NCI-H187 (cell line): ENCODE measurements at regions not wholly inside any gene's neighbourhood (a gene's known extent, or its start where the extent isn't known, plus 50 kb on each side); places are given as distances from the start of the nearest gene placed in this dataset.

Source experiments
- DNase-seq, 2 experiments: peaks; one replicate each; lab custom pipeline; 2025; lab: John Stamatoyannopoulos, UW

DNA sequence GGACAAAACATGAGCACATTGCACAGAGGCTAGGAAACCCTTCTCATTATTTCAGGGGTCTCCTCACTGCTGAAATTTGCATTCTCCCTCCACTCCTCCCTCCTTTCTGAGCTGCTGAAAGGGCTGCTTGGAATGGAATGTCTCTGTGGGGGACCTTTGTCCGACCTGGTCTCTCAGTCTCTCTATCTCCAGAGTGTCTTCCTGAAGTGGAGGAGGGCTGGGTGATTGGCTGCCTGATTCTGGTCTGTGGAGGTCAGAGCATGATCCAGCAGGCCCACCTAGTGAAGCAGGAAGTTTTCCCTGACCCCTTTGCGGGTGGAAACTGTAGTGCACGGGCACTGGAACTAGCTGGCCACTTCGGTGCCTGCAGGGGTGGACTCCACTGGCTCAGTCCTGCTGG, 560.5 kb upstream of the HS6ST1 start:
- no peak for DNase-seq

DNA sequence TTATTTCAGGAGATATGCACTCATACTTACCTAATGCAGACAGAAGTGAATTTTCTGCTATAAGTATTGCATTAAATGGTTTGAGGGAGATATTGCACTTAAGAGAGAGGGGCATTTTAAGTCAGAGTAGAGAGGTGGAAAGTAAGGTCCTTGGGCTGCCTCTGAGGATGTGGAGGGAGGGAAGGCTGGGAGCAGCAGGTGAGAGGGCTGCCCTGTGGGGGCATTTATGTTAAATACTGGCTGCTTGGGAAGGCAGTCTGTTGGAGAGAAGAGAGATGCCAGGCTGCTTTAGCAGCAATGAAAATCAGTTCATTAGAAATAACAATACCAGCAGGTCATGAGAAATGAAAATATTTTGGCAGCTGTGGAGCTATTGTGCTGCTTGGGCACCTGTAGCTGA, 576.2 kb upstream of the HS6ST1 start:
- DNase-seq: no peak

DNA sequence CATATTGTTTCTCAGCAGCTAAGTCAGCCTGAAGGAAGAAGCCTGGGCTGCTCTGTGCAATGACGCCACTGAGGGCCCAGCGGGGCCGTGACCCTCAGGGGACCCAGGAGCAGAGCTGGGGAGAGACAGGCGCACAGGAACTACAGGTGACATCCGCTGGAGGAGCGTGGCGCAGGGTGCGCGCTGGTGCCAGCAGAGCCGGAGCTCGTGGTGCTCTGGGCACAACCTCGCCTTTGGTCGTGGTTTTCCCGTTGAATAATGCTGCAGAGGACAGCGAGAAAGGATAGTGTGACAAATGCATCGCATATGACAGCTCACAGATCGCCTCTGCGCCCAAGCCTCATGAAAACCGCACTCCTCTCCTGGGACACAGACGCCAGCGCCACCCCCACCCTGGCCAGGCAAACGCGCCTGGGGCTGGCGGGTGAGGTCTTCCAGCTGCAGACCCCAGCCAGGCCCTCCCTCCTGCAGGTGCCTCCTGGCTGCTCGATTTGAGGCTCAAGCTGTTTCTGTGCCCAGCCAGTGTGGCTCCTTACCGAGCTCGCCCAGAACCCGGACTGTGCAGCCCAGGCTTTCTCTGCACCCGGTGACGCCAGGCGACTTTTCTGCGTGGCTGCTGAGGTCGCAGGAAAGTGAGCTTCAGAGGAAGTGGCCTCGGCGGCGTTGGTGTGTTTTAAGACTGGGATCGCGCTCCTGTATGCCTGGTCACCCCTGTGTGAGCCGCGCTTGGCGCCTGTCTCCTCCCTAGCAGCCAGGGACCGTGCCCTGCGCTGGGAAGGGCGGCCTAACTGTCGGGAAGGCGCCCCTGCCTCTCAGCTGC, 583.1 kb upstream of the HS6ST1 start:
- no peak for DNase-seq

DNA sequence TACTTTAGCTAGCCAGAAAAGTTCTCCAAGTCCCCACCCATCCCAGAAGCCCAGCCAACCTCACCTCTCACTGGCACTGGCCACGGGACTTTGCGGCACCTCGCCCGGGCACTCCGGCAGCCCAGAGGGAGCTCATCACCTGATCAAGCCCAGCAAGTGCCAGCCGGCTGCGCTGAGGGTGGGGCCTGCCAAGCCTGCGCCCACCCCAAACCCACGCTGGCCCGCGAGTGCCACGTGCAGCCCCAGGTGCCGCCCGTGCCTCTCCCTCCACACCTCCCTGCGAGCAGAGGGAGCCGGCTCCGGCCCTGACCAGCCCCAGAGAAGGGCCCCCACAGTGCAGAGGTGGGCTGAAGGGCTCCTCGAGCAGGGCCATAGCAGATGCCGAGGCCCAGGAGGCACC, 585.0 kb upstream of the HS6ST1 start:
- no peak for DNase-seq

DNA sequence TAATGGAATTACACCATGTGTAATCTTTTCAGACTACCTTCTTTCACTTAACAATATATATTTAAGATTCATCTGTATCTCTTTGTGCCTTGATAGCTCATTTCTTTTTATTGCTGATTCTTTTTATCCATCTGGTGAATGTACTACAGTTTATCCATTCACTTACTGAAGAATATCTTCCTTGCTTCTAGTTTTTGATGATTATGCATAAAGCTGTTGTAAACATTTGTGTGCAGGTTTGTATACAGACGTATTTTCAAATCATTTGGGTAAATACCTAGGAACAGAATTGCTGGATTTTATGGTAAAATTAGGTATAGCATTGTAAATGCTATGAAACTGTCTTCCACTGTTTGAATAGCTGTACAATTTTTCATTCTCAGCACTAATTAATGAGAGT, 592.6 kb upstream of the HS6ST1 start:
- no peak for DNase-seq

DNA sequence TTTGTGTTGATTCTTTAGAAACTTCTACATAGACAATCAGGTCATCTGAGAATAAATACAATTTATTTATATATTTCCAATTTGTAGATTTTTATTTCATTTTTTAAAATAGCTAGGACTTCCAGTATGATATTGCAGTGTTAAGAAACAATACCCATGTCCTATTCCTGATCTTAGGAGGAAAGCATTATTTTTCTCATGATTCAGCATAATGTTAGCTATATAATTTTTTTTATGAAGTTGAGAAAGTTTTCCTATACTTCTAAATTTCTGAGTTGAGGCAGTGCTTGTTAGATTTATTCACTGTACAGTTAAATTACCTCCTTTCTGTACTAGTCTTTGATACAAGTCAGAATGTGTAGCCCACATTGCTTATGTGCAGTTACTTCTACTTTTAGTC, 595.7 kb upstream of the HS6ST1 start:
- no peak for DNase-seq

DNA sequence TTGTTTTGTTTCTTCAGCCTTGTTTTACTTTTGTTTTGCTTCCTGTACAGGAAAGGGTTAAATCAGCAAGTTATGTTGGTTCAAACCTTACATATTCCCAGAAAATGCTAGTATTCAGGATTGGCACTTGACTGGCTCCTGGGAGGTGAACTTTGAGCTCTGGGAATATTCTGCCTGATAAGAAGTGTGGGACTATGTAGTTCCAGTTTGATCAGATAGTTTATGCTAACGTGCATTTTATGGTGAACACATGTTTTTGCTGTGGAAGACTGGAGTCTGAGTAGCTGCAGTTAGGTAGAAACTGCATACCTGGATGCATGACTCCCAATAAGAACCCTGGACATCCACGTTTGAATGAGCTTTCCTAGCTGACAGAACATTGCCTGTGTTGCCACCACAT, 603.1 kb upstream of the HS6ST1 start:
- no peak for DNase-seq

DNA sequence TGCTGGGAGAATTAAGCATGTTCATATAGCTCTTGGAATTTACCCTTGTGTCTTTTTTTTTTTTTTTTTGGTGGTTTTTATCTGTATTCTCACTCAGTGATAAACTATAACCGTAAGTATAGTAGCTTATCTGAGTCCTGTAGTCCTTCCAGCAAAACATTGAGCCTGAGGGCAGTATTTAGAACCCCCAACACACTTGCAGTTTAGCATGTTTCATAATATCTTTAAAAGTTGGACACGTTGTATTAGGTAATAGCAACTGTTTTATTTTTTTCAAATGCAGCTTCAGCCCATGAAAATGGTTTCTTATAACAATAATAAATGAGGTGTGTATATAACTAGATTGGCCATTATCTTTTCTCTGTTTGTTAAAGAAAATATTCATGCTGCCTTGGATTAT, 603.5 kb upstream of the HS6ST1 start:
- DNase-seq: no peak

DNA sequence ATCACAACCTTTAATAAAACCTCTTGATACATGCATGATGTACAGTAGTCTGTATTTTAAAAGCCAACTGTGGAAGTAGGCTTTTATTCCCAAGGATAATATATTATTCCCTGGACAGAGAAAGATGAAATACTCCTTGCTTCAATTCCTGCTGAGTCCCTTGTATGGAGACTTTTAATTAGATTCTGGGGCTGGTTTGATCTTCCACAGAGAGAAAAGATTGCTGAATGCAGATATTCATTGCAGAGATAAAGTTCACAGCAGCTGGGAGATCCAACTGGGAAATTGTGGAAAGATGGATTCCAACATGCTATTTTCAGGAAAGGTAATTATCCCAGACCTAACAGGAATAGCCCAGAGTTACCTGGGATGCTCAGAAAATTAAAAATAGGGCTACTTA, 607.0 kb upstream of the HS6ST1 start:
- DNase-seq: no peak

DNA sequence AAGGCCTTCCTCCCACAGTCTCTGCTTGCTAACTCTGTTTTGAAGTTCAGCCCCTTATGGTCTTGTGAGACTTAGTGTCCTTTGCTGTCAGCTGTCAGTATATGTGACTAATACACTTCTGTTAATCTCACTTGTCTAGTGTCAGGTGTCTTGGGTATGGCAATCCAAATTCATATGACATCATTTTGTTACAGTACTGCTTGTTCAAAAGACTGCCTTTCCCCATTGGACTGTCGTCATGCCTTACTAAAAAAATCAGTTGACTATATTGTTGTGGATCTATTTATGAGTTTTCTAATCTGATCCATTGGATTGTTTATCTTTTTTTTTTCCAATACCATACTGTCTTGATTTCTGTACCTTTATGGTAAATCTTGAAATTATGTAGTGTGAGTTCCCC, 611.4 kb upstream of the HS6ST1 start:
- DNase-seq: no peak

DNA sequence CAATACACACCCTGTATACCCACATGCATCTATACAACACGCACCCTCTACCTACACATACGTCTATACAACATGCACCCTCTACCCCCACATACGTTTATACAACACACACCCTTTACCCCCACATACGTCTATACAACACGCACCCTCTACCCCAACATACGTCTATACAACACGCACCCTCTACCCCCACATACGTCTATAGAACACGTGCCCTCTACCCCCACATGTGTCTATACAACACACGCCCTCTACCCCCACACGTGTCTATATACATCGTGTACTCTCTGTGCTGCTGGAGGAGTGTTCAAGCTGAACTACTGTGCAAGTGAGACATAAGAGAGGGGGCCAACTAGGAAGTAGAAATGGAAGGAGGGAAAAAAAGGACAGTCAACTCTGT, 621.7 kb upstream of the HS6ST1 start:
- DNase-seq: no peak

DNA sequence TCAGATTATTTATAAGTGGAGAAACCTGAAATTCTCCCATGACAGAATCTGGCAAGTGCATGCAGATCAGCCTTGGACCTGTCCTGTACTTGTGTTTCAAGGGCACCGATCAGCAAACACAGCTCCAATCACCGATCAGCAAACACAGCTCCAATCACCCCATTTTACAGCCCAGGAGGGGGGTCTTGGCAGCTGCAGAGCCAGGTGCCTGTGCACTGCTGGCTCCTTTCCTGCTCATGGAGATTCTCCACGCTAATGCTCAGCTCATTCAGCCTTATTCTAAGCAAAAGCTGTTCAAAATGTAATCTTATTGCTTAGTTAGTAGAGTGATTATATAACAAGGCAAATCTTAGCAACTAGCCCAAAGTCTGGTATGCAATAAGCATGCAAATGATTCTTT, 623.1 kb upstream of the HS6ST1 start:
- no peak for DNase-seq

DNA sequence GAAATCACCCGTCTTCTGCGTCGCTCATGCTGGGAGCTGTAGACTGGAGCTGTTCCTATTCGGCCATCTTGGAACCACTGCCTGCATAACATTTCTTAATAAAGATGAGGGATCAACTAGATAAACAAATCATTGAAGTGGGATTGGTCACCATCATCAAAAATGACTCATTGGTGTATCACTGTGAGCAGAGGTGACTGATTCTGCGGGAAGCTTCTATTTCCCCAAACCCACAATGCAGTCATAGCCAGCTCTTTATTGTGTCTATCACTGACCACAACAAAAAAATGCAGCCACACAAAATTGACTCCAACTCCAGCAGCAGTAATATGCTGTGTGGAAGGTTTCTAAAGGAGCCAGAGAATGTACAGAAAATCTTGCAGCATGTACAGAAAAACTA, 630.7 kb upstream of the HS6ST1 start:
- DNase-seq: no peak

DNA sequence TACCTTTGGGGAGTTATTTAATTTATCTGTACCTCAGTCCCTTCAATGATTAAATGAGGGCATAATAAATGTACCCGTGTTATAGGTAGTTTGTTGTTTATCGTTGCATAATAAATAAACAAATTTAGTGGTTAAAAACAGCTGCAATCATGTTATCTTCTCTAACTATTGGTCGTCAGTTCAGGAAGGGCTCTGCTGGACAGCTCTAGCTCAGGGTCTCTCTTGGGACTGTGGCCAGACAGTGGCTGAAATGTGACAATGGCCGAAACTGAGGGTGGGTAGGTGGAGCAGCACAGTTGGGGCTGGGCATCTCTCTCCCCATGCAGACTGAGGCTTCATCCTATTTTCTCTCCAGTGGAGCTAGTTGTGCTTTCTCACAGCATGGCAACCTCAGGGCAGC, 632.1 kb upstream of the HS6ST1 start:
- DNase-seq: no peak

DNA sequence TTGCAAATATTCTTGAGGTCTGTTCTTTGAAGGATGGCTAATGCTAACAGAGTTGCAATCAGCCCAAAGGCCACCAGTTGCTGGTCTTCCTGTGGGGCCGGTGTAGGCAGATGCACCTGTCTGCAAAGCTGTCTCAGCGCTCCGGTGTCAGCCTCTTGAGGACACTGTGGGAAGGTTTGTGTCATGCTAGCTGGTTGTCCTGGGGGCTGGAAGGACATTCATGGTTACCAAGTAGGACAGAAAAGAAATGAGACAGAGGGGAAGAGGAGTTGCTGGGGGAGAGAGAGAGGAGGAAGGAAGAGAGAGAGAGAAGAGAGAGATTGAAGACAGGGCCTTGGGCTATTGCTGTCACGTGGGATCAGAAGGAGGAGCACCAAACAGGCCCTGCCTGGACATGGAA, 639.6 kb upstream of the HS6ST1 start:
- no peak for DNase-seq

DNA sequence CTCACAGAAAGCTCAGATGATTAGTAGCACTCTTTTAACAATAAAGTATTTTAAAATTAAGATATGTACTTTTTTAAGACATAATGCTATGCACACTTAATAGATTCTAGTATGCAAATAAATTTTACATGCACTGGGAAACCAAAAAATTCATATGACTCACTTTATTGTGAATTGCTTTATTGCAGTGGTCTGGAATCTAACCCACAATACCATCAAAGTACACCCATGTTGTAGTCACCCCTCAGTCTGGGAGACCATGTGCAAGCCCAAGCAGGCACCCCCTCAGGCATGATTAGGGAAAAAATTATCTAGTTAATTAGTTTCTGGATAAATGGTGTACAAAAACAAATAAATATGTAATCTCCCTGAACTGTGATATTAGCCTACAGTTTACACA, 649.0 kb upstream of the HS6ST1 start:
- DNase-seq: no peak

DNA sequence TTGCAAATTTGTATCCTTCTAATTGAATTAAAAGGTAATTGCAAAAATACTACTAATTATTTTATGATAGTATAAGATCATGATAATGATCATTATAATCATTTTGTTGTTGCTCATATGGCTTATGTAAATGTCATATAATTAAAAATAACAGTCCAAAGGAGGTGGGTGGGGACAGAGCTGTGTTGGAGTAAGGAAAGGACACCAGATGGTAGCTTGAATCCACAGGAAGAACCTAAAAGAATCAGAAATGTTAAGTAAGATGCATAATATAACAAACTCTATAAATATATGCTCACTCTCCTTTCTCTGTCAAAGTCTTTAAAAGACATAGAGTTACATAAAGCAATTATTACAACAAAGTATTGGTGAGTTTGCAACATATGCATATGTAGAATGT, 650.7 kb upstream of the HS6ST1 start:
- no peak for DNase-seq

DNA sequence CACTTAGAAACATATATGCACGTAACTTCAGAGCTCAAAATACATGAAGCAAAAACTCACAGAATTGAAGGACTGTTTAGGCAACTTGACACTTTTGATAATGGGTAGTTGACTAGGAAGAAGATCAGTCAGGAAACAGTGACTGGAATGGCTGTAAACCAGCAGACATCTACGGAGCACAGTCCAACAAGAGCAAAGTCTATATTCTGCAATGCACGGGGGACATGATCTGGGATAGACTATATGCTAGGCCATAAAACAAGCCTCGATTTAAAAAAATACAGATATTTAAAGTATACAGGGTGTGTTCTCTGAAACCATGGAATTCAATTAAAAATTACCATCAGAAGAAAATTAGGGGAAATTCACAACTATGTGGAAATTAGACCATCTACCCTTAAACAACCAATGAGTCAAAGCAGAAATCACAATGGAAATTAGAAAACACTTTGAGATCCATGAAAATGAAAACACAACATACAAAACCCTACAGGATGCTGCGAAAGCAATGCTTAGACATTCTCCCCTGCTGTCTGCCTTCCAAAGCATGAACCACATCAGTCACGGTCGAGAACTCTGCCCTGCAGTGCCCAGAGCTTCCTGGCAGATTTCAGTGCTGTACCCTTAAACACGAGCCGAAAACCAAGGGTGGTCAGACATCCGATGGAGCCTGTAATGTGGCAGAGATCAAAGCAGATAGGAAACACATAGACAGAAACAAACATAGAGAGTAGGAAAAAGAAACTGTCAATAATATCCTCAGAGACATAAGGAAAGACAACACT, 651.9 kb upstream of the HS6ST1 start:
- DNase-seq: no peak

DNA sequence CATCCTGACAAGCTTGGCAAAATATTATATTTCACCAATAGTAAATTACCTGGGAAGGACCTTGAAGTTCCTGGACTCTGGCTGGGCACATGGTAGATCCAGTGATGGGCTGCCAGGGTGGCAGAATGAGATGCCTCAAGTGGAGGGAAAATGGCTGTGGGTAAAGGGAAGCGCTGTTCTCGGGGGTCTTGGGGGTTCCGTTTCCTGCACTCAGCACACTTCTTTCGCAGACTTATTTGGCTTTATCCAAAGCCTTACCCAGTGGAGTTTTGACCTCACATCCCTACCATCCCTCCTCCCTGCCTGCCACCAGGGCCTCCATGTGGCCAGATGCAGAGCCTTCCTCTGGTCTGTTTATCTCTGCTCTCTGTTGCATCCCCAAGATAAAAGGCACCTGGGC, 654.9 kb upstream of the HS6ST1 start:
- DNase-seq: no peak

DNA sequence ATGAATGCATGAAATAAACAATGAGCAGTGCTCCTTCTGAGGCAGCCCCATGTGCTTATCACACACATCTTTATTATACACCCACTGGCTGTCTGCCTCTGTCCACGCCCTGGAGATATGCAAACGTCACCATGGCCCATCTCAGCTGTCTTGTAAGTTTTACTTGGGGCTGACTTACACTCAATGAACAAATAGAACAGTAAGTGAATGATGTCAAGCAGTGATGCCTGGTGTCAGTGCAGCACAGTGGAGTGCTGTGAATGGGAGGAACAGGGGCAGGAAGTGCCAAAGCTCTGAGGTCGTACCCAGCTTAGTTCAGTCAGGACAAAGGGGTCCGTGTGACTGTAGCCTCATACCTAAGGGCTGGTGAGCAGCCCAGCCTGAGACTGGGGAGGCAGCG, 659.5 kb upstream of the HS6ST1 start:
- DNase-seq: no peak

DNA sequence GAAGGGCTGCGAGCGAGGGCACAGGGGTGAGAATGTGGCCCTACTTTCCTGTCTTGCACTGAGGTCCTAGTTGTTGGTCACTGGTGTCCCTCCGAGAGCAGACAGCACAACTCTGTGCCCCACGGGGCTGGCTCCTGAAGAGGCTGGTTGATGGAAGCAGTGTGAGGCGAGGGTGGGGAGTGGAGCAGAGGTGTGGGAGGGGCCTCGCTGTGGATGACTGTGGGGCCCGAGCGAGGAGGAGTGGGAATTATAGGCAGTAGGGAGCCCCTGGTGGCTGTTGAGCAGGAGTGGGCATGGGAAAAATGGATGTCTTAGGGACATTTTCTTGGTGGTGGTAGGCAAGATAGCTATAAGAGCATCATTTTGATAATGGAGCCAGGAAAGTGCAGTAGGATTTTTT, 660.5 kb upstream of the HS6ST1 start:
- no peak for DNase-seq

DNA sequence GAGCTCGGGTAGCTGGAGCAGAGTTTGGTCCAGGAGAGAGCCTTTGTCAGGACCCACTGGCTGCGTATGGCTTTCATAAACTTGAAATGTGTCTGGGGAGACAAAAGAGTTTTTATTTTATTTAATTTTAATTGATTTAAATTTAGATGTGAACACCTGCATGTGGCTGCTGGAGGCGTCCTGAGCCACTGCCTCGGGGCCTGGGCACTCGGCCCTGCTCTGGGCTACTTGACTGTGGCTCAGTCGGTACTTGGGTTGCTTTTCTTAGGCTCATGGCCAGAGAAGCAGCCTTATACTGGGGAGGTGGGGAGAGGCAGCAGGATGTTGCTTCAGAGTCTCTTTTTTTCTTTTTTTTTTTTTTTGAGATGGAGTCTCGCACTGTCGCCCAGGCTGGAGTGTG, 661.8 kb upstream of the HS6ST1 start:
- DNase-seq: no peak

DNA sequence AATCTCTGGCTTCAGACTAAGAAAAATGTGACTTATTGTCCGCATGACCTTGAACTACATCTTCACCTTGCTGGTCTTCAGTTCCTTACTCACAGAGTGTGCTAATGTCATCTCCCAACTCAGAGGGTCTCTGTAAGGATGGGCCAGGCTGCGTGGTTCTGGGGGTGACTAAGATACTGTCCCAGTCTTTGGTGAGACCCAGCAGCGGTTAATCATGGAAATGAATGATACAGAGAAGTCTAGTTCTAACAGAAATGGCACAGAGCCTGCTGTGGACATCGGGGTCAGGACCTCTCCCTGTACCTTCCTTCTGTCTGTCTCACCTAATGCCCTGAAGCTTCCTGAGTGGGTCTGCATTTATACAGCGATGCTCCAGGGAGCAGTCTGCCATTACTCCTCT, 662.7 kb upstream of the HS6ST1 start:
- no peak for DNase-seq

DNA sequence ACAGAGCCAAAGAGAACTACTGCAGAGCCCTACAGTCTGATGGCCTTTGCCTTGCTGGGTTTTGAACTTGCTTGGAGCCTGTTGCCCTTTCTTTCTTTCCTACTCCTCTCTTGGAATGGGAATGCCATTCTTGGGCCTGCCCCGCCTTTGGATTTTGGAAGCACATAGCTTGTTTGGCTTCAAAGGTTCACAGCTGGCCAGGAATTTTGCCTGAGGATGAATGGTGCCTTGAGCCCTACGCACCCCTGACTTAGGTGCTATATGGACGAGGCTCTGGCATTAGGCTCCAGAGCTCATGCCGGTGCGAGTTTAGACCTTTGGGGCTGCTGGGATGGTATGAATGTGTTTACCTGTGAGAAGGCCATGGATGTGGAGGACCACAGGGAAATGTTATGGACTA, 663.3 kb upstream of the HS6ST1 start:
- no peak for DNase-seq
